Hepatocyte (in vitro differentiated cells): ENCODE measurements at regions not wholly inside any gene's neighbourhood (a gene's known extent, or its start where the extent isn't known, plus 50 kb on each side); places are given as distances from the start of the nearest gene placed in this dataset.
A peak's percentile ranks its signal among the peaks of the same experiment; 100 is the strongest.

Experiments used
- DNase-seq: peaks from one replicate; pipeline ENCODE4 v3.0.0-alpha.2; 2016; ENCODE audit warnings: low spot score
- H2AFZ ChIP-seq: fragments of 200-600 bp; sonication (generic); 2 replicates; pipeline ENCODE4 v1.6.0; 2016; ENCODE audit warnings: antibody characterized with exemption, mild to moderate bottlenecking
- H3K27ac ChIP-seq: fragments of 200-600 bp; sonication (generic); 2 replicates; pipeline ENCODE4 v1.5.1; 2016; ENCODE audit warnings: mild to moderate bottlenecking
- H3K27me3 ChIP-seq: fragments of 200-600 bp; sonication (generic); 2 replicates; pipeline ENCODE4 v1.6.1; 2016
- H3K36me3 ChIP-seq: fragments of 200-600 bp; sonication (generic); replicated peaks from 2 replicates; pipeline ENCODE4 v1.5.1; 2016; ENCODE audit warnings: low read depth; ENCODE audit not compliant: insufficient read depth
- H3K4me1 ChIP-seq: fragments of 200-600 bp; sonication (generic); 2 replicates; pipeline ENCODE4 v1.5.1; 2016; ENCODE audit warnings: mild to moderate bottlenecking, moderate library complexity; ENCODE audit not compliant: insufficient read depth
- H3K4me2 ChIP-seq: fragments of 200-600 bp; sonication (generic); 2 replicates; pipeline ENCODE4 v1.6.0; 2016
- H3K4me3 ChIP-seq: fragments of 200-600 bp; sonication (generic); 2 replicates; pipeline ENCODE4 v1.5.1; 2016; ENCODE audit warnings: mild to moderate bottlenecking
- H3K79me2 ChIP-seq: fragments of 200-600 bp; sonication (generic); 2 replicates; pipeline ENCODE4 v1.6.0; 2017; ENCODE audit warnings: mild to moderate bottlenecking
- H3K9me2 ChIP-seq: fragments of 200-600 bp; sonication (generic); replicated peaks from 2 replicates; pipeline ENCODE4 v1.6.0; 2017; ENCODE audit warnings: mild to moderate bottlenecking; ENCODE audit not compliant: insufficient read depth
- H3K9me3 ChIP-seq: fragments of 200-600 bp; sonication (generic); 2 replicates; pipeline ENCODE4 v1.5.1; 2016; ENCODE audit warnings: low read depth, mild to moderate bottlenecking
- H4K20me1 ChIP-seq: fragments of 200-600 bp; sonication (generic); 2 replicates; pipeline ENCODE4 v1.6.0; 2016; ENCODE audit warnings: mild to moderate bottlenecking; ENCODE audit not compliant: insufficient read depth, poor library complexity, severe bottlenecking
- CTCF ChIP-seq: fragments of 200-600 bp; sonication (generic); IDR thresholded peaks from 2 replicates; pipeline ENCODE4 v1.5.1; 2016; ENCODE audit warnings: antibody characterized with exemption, mild to moderate bottlenecking; ENCODE audit not compliant: poor library complexity
- EZH2 ChIP-seq: fragments of 200-600 bp; sonication (generic); IDR thresholded peaks from 2 replicates; pipeline ENCODE4 v1.6.1; 2016; ENCODE audit warnings: antibody characterized with exemption, mild to moderate bottlenecking, borderline replicate concordance
- EZH2phosphoT487 ChIP-seq: fragments of 200-600 bp; sonication (generic); IDR thresholded peaks from one replicate; pipeline ENCODE4 v1.6.1; 2018; ENCODE audit warnings: antibody characterized with exemption, mild to moderate bottlenecking, low read depth, moderate library complexity; ENCODE audit not compliant: unreplicated experiment, severe bottlenecking
- WGBS: methylation state at CpG from one replicate; pipeline ENCODE4 v1.1.6; 2016; ENCODE audit warnings: low lambda C conversion rate; ENCODE audit errors: missing lambda C conversion rate; 5-methylcytosine and 5-hydroxymethylcytosine counted together

- Histone ChIP-seq H3K79me2 (no peaks in the 10 kb centered on the region), H3K36me3 (no peaks in the 10 kb centered on the region), H3K4me2 (no peak overlapping the region), H3K4me1 (peaks cover 3% of the 10 kb centered on the region), H3K9me2 (no peaks in the 10 kb centered on the region), H4K20me1 (no peaks in the 10 kb centered on the region), H3K27me3 (no peaks in the 10 kb centered on the region), H3K9me3 (no peaks in the 10 kb centered on the region), H3K4me3 (no peak overlapping the region), H2AFZ (no peak overlapping the region), H3K27ac (peak overlapping the region; percentile 24)
- 73% methylated on average over 5 of the region's 5 CpGs for WGBS
- no peak for TF ChIP-seq EZH2
- no peak for TF ChIP-seq EZH2phosphoT487
- TF ChIP-seq CTCF, result no peak
- peak; percentile 25 for DNase-seq
Observed at GRCh38 chr9:107131108-107131799, 151.8 kb upstream of the RAD23B start.

- TF ChIP-seq CTCF (no peak), EZH2phosphoT487 (no peak), EZH2 (no peak)
- H2AFZ ChIP-seq, result no peak overlapping the region
- H3K4me1 ChIP-seq, result peaks cover 3% of the 10 kb centered on the region
- H3K36me3 ChIP-seq, result no peaks in the 10 kb centered on the region
- H4K20me1 ChIP-seq, result no peaks in the 10 kb centered on the region
- H3K4me2 ChIP-seq, result no peak overlapping the region
- no peak overlapping the region for H3K27ac ChIP-seq
- 91% methylated on average over 2 of the region's 2 CpGs for WGBS
- no peak overlapping the region for H3K4me3 ChIP-seq
- no peaks in the 10 kb centered on the region for H3K27me3 ChIP-seq
- no peak for DNase-seq
- no peaks in the 10 kb centered on the region for H3K9me3 ChIP-seq
- no peaks in the 10 kb centered on the region for H3K9me2 ChIP-seq
- H3K79me2 ChIP-seq, result no peaks in the 10 kb centered on the region
Observed at GRCh38 chr9:107136296-107136695, 146.8 kb upstream of the RAD23B start.

- Histone ChIP-seq H3K4me1 (no peaks in the 10 kb centered on the region), H3K4me3 (no peak overlapping the region), H3K27me3 (no peaks in the 10 kb centered on the region), H3K36me3 (no peaks in the 10 kb centered on the region), H3K9me2 (no peaks in the 10 kb centered on the region), H3K9me3 (no peaks in the 10 kb centered on the region), H3K4me2 (no peak overlapping the region), H3K27ac (no peak overlapping the region), H3K79me2 (no peaks in the 10 kb centered on the region), H2AFZ (no peak overlapping the region), H4K20me1 (no peaks in the 10 kb centered on the region)
- DNase-seq, result peak; percentile 57
- TF ChIP-seq EZH2 (no peak), CTCF (peak; percentile 55)
- WGBS, result 71% methylated on average over 9 of the region's 9 CpGs
Observed at GRCh38 chr9:107137495-107138202, 145.4 kb upstream of the RAD23B start.
